ENCODE measurements at regions not wholly inside any gene's neighbourhood (a gene's known extent, or its start where the extent isn't known, plus 50 kb on each side); places are given as distances from the start of the nearest gene placed in this dataset.

DNA sequence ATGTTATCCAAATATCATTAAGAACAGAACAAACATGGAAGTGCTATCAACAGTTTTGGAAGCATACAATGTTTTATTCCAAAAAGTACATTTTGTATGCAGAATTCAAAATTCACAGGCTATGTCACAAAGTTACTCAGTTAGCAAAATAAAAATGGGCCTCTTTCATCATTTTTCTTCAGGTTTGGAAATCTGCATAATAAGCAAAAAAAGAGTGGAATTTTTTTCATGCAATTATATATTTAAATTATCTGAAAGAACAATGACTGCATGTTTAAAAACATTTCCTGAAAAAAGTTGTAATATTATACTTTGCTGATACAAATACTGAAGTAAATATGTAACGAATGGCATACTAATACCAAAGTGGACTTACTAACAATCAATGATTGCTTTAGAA lies 161.2 kb upstream of the MBL2 start:
- DNase-seq = no peak

DNA sequence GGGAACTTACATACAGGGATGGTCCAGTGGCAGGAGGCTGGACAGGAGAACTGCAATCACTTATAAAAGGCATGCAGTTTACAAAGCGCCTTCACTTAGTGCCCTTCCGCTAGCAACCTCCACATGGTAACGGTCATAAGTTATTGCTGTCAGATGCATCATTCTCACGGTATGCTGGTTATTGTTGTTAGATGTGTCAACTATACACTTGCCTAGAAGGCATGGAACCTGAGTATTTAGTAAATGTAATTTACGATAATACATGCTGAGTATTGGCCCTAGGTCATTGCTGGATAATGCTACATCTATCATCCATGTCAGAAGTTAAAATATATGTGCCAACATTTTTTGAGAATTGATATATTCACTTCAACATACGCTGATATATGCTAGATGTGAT lies 155.1 kb upstream of the MBL2 start:
- DNase-seq = no peak

- no peak for DNase-seq
These were observed 150.9 kb upstream of the MBL2 start for GRCh38 chr10:52923520-52923919.

- DNase-seq = no peak
These were observed 146.2 kb upstream of the MBL2 start for GRCh38 chr10:52918714-52919305.

GRCh38 chr10:52915391-52915790 lies 142.8 kb upstream of the MBL2 start:
- DNase-seq = no peak

GRCh38 chr10:52911163-52911562 lies 138.6 kb upstream of the MBL2 start:
- no peak for DNase-seq

DNA sequence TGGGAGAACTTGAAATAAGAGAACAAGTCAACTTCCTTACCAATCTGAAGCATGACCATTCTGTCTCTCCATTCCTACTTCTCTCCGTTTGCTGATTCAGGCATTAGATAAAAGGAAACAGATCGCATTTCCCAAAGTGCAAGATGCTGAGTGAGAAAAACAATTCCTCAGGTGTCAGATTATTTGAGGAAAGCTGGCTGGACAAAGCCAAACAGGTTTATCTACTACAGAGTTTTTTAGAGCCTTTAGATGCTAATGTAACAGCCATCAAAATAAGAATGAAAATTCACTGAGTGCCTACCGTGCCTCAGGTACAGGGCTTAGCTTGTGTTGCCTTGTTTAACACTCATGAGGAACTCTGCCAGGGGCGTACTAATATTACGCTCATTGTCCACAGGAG lies 135.9 kb upstream of the MBL2 start:
- no peak for DNase-seq

GRCh38 chr10:52906046-52906445 lies 133.5 kb upstream of the MBL2 start:
- no peak for DNase-seq

- DNase-seq = no peak
These were observed 130.9 kb upstream of the MBL2 start for GRCh38 chr10:52903397-52903938.

DNA sequence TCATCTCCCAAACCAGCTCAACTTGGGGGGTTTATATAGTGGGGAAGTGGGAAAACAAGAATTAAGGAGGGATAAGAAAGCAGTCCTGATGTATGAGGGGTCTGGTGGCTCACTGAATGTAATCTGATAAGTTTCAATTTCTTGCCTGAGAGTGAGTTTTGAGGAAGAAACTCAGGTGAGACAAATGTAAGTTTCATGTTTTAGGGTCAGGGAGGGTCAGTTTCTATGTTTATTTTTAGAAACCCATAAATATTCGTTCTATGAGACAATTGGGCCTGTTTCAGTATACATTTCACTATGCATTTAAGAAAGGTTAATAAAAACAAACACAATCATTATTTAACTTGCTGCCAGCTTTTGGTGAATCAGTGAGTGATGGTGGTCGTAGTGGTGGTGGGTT lies 128.0 kb upstream of the MBL2 start:
- no peak for DNase-seq

GRCh38 chr10:52897162-52897561 lies 124.6 kb upstream of the MBL2 start:
- DNase-seq = no peak

DNA sequence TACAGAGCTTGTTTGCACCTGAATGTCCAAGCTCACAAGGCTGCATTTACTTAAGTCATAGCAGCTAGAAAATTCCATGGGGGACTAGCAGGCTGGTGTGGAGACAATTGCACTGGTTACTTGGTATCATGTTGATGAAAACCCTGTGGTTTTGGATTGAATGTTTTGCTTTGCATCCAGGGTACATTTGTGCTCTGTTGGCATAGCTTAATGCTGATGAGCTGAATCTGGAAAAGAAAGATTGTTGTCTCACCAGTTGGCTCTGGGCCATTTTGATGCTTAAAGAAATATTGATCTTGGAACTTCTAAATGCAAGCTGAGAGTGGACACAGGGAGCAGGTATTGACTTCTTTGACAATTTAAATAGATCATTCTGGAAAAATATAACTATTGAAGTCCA lies 122.5 kb upstream of the MBL2 start:
- DNase-seq = peak; percentile 37

- no peak for DNase-seq
These were observed 117.7 kb upstream of the MBL2 start for GRCh38 chr10:52890281-52890680.

GRCh38 chr10:52889611-52890010 lies 117.0 kb upstream of the MBL2 start:
- no peak for DNase-seq

GRCh38 chr10:52883996-52884871 lies 111.7 kb upstream of the MBL2 start:
- peak; percentile 40 for DNase-seq

DNA sequence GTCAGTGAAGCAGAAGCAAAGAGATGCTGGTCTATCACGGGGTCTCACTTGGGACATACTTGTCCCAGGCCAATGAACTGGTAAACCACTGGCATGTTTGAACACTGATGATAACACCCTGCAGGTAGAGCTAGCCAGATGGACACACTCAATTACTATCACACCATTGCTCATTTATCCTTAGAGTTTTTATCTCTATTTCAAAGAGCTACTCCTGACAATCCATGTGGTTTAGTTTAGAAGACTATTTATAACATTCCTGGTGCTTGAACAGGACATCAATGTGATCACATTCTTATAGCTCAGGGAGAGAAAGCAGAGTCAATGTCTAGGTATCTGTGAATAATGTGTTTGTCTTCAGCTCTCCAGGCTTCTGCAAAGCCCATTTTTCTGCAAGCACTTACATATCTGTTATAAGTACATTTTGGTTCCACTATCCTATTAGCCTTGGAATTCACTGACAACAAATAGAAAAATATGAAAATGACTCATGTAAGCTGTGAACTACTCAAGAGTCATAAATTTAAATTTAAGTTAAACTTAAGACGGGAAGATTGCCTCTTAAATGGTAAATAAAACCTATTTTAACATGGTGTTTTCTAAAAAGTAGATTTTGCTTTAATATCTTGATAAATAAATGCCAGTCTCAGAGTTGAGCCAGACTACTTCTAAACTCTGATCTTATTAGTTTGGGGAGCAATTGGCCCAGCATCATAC lies 106.7 kb upstream of the MBL2 start:
- no peak for DNase-seq

GRCh38 chr10:52877451-52877850 lies 104.9 kb upstream of the MBL2 start:
- DNase-seq = no peak

DNA sequence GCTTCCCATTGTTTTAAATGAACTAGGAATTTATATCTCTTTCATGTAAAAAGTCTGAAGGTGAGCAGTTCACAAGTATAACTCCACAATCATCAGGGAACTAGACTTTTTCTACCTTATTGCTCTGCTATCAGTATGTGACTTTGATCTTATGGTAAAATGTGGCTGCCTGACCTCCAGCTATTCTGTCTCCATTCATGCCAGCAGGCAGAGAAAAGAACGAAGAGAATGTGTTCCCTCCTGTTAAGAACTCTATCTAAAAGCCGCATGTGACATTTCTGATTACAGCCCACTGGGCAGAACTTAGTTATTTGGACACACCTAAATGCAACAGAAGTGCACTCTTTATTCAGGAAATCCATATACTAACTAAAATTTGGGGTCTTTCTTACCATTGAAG lies 102.8 kb upstream of the MBL2 start:
- DNase-seq = no peak

DNA sequence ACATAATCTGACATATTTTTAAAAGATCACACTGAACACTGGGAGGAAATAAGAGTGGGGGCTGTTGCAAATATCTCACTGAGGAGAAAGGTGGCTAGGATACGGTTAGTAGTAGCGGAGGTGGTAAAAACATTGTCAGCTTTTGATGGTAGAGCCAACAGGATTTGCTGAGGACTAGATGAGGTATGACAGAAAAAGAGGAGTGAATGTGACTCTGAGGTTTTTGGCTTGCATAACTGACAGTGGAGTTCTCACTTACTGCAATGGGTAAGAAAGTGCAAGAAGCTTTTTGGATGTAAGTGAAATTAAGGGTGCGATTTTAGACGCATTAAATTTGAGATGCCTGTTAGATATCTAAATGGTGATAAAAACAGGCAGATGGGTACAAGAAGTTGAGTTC lies 102.0 kb upstream of the MBL2 start:
- no peak for DNase-seq

- no peak for DNase-seq
These were observed 98.7 kb upstream of the MBL2 start for GRCh38 chr10:52871191-52871843.

GRCh38 chr10:52870562-52870961 lies 98.0 kb upstream of the MBL2 start:
- DNase-seq = no peak

GRCh38 chr10:52869864-52870263 lies 97.3 kb upstream of the MBL2 start:
- no peak for DNase-seq

DNA sequence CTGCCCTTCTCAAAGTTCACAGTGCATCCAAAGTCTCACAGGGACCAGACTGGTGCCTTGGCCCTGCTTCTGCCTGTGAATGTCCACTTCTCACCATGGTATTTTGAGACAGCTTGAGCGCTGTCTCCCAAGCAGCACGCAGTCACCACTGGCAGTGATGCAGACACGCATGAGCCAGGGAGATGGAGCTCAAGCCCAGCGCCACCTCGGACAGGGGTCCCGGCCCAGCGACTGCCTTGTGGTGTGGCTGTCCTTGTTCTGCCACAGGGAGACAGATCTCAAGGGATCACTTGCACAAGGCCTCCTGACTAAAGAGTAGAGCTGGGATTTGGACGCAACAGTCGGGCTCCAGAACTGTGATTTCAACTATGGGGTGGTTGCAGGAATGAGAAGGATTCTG lies 92.6 kb upstream of the MBL2 start:
- DNase-seq = no peak
